Hepatocyte (in vitro differentiated cells): ENCODE measurements at regions not wholly inside any gene's neighbourhood (a gene's known extent, or its start where the extent isn't known, plus 50 kb on each side); places are given as distances from the start of the nearest gene placed in this dataset.

Source experiments
- EZH2 ChIP-seq: fragments of 200-600 bp; sonication (generic); IDR thresholded peaks from 2 replicates; pipeline ENCODE4 v1.6.1; 2016; ENCODE audit warnings: antibody characterized with exemption, mild to moderate bottlenecking, borderline replicate concordance
- TF ChIP-seq, protein P1 (sequence below): fragments of 200-600 bp; sonication (generic); IDR thresholded peaks from 2 replicates; pipeline ENCODE4 v1.5.1; 2016; ENCODE audit warnings: antibody characterized with exemption, mild to moderate bottlenecking; ENCODE audit not compliant: poor library complexity

DNA sequence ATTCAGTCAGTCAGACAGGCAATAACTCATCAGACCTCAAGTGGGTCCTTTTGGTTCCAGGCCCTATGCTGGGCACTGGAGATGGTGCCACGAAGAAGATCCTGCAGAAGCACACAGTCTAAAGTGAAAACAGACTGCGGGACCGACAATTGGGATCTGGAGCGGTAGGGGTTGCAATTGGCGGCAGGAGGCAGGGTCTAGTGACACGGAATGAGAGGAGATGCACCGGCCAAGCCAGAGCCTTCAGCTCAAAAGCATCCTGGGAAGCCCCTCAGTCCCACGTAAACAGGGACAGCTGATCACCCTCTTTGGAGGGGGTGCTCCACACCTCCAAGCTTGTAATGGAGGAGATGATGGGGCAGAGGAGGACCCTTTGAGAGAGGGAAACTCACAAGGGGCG, 56.2 kb downstream of the KLHDC7A start:
- TF ChIP-seq, protein P1, sequence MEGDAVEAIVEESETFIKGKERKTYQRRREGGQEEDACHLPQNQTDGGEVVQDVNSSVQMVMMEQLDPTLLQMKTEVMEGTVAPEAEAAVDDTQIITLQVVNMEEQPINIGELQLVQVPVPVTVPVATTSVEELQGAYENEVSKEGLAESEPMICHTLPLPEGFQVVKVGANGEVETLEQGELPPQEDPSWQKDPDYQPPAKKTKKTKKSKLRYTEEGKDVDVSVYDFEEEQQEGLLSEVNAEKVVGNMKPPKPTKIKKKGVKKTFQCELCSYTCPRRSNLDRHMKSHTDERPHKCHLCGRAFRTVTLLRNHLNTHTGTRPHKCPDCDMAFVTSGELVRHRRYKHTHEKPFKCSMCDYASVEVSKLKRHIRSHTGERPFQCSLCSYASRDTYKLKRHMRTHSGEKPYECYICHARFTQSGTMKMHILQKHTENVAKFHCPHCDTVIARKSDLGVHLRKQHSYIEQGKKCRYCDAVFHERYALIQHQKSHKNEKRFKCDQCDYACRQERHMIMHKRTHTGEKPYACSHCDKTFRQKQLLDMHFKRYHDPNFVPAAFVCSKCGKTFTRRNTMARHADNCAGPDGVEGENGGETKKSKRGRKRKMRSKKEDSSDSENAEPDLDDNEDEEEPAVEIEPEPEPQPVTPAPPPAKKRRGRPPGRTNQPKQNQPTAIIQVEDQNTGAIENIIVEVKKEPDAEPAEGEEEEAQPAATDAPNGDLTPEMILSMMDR, result no peak
- no peak for TF ChIP-seq EZH2
